SH-SY5Y (cell line): ENCODE measurements at regions not wholly inside any gene's neighbourhood (a gene's known extent, or its start where the extent isn't known, plus 50 kb on each side); places are given as distances from the start of the nearest gene placed in this dataset.

Experiments used
- GATA2 ChIP-seq: IDR thresholded peaks from 2 replicates; pipeline ENCODE4 v1.6.1; 2011; ENCODE audit warnings: mild to moderate bottlenecking, low read depth, low read length
- GATA3 ChIP-seq: IDR thresholded peaks from 2 replicates; pipeline ENCODE4 v1.6.1; 2011; ENCODE audit warnings: low read depth, mild to moderate bottlenecking, low read length, moderate library complexity

DNA sequence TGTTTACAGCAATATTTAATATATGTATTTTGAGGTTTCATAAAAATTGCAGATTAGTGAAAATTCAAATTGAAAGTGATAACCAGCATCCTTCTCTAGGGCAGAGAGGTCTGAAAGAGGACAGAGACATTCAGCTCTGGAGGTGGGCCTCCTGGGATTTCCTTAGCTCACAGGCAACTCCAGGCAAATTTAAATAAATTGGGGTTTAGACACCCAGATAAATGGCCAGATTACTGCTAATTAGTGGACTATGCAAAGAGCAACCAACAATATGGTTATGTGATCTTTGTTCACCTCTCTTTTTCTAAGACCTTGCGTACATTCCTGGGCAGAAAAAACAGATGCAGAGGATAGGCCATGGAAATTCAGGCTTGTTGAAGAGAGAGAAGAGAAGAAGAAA, 1282.8 kb upstream of the ACVR2A start:
- TF ChIP-seq GATA3 (no peak), GATA2 (no peak)
